T-cell (primary cell): ENCODE measurements at regions not wholly inside any gene's neighbourhood (a gene's known extent, or its start where the extent isn't known, plus 50 kb on each side); places are given as distances from the start of the nearest gene placed in this dataset.
"Not testable (repeated sequence)": the region's sequence is repeated elsewhere in the genome, so short reads cannot be mapped to it uniquely, and the experiment has no call there.

Experiments used
- ATAC-seq, 4 experiments: fragments of 200-7000 bp in 3 of 4; fragments of 150-1000 bp in 1 of 4; cut with Tn5 transposase; replicated peaks in 1 of 4; 1 replicate in 3 of 4; 2 replicates in 1 of 4; pipeline ENCODE4 v1.10.0; 2021; ENCODE audit warnings: moderate library complexity in 3 of 4, mild to moderate bottlenecking in 2 of 4, moderate number of reproducible peaks in 1 of 4
- CTCF ChIA-PET, 2 donors: fragments of 300-600 bp; sonication (Branson Sonifier 250); formaldehyde crosslinking; loops; one replicate each; lab custom pipeline; 2022; ENCODE audit warnings: antibody characterized with exemption in 2 of 2; lab: Charles Lee
- POLR2A ChIA-PET, 2 donors: fragments of 300-600 bp; sonication (Branson Sonifier 250); formaldehyde crosslinking; loops; one replicate each; lab custom pipeline; 2022; ENCODE audit warnings: antibody characterized with exemption in 2 of 2; lab: Charles Lee
- DNase-seq, 35 experiments: peaks; one replicate each; pipeline versions ENCODE4 v3.0.0 to v3.0.0-alpha.2; 2013 to 2023
- H3K27ac ChIP-seq: one replicate; pipeline ENCODE4 v1.5.1; 2013; ENCODE audit warnings: low read length
- H3K27me3 ChIP-seq, 2 experiments: replicated peaks in 1 of 2; 1 replicate in 1 of 2; 2 replicates in 1 of 2; pipeline versions ENCODE4 v1.6.1 to v1.7.0; 2013; ENCODE audit warnings: low read length in 1 of 2, mixed read lengths in 1 of 2; ENCODE audit not compliant: control insufficient read depth in 2 of 2, insufficient read depth in 2 of 2; ENCODE audit errors: extremely low read depth in 1 of 2
- H3K36me3 ChIP-seq, 2 donors: 1 replicate in 1 of 2; 2 replicates in 1 of 2; pipeline versions ENCODE4 v1.6.1 to v1.7.0; 2013; ENCODE audit warnings: low read length in 1 of 2; ENCODE audit not compliant: control insufficient read depth in 2 of 2, insufficient read depth in 1 of 2; ENCODE audit errors: extremely low read depth in 1 of 2
- H3K4me1 ChIP-seq, 2 experiments: 1 replicate in 1 of 2; 2 replicates in 1 of 2; pipeline versions ENCODE4 v1.6.1 to v1.7.0; 2013; ENCODE audit warnings: low read length in 2 of 2, mixed read lengths in 1 of 2; ENCODE audit not compliant: insufficient read depth in 2 of 2, control insufficient read depth in 1 of 2; ENCODE audit errors: extremely low read depth in 1 of 2
- H3K4me3 ChIP-seq, 2 donors: 1 replicate in 1 of 2; 2 replicates in 1 of 2; pipeline versions ENCODE4 v1.5.1 to v1.7.0; 2013; ENCODE audit warnings: mild to moderate bottlenecking in 2 of 2, low read length in 1 of 2, moderate library complexity in 1 of 2; ENCODE audit not compliant: control insufficient read depth in 1 of 2; ENCODE audit errors: extremely low read depth in 1 of 2
- H3K9me3 ChIP-seq: 2 replicates; pipeline ENCODE4 v1.7.0; 2013
- H3K27ac Mint-ChIP-seq, 2 donors: one replicate each; pipeline ENCODE4 v1.8.0; 2020 to 2021; ENCODE audit warnings: mild to moderate bottlenecking in 2 of 2, mixed read lengths in 2 of 2
- H3K27me3 Mint-ChIP-seq, 2 donors: one replicate each; pipeline ENCODE4 v1.8.0; 2021 to 2022; ENCODE audit warnings: mixed read lengths in 2 of 2
- H3K36me3 Mint-ChIP-seq: one replicate; pipeline ENCODE4 v1.8.0; 2021; ENCODE audit warnings: mixed read lengths
- H3K4me1 Mint-ChIP-seq, 3 donors: one replicate each; pipeline ENCODE4 v1.8.0; 2020 to 2022; ENCODE audit warnings: mixed read lengths in 3 of 3, mild to moderate bottlenecking in 1 of 3
- H3K4me3 Mint-ChIP-seq, 3 donors: one replicate each; pipeline ENCODE4 v1.8.0; 2020 to 2022; ENCODE audit warnings: mild to moderate bottlenecking in 3 of 3, mixed read lengths in 3 of 3, moderate library complexity in 3 of 3
- H3K9me3 Mint-ChIP-seq, 3 donors: one replicate each; pipeline ENCODE4 v1.8.0; 2020 to 2022; ENCODE audit warnings: mixed read lengths in 3 of 3
- WGBS: methylation state at CpG from one replicate; pipeline ENCODE4 v1.1.5; 2013; ENCODE audit warnings: missing lambda C conversion rate; ENCODE audit not compliant: insufficient coverage; 5-methylcytosine and 5-hydroxymethylcytosine counted together

DNA sequence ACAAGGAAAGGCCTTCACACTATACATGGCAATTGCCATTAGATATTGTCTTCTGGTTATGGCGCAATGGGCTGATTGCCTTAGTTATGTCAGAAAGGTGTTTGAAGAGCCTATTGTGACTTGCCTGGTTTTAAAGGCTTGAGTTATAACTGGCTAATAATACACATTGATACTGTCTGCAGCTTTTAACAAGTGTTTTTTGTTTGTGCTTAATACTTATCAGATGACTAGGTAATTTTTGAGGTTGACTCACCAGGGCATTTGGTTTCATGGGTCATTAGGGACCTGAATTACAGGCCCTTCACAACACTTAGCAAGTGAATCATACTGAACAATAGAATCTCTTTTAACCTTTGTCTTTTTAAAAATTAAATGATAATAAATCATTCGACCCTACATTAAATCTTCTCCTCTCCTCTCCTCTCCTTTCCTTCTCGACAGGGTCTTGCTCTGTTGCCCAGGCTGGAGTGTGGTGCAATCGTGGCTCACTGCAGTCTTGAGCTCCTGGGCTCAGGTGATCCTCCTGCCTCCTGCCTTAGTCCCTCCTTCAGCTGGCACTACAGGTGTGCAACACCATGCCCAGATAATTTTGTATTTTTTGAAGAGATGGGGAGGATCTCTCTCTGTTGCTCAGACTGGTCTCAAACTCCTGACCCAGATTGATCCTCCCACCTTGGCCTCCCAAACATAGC, 196.3 kb downstream of the JCAD start:
- no peaks in the 10 kb centered on the region for H3K36me3 ChIP-seq
- H3K9me3 ChIP-seq, result no peaks in the 10 kb centered on the region
- ChIA-PET POLR2A (no interaction called here), CTCF (no interaction called here)
- H3K4me1 ChIP-seq, result no peaks in the 10 kb centered on the region
- DNase-seq (no peak), ATAC-seq (no peak)
- H3K4me3 ChIP-seq, result no peak overlapping the region
- H3K27ac ChIP-seq, result no peak overlapping the region
- H3K27ac Mint-ChIP-seq, result no peak overlapping the region
- no peaks in the 10 kb centered on the region for H3K9me3 Mint-ChIP-seq
- H3K4me3 Mint-ChIP-seq, result no peak overlapping the region
- no peaks in the 10 kb centered on the region for H3K4me1 Mint-ChIP-seq
- no peaks in the 10 kb centered on the region for H3K27me3 ChIP-seq
- 80% methylated on average over 3 of the region's 4 CpGs for WGBS
- H3K36me3 Mint-ChIP-seq, result no peaks in the 10 kb centered on the region
- H3K27me3 Mint-ChIP-seq, result peaks cover 7% of the 10 kb centered on the region in 2 donors

DNA sequence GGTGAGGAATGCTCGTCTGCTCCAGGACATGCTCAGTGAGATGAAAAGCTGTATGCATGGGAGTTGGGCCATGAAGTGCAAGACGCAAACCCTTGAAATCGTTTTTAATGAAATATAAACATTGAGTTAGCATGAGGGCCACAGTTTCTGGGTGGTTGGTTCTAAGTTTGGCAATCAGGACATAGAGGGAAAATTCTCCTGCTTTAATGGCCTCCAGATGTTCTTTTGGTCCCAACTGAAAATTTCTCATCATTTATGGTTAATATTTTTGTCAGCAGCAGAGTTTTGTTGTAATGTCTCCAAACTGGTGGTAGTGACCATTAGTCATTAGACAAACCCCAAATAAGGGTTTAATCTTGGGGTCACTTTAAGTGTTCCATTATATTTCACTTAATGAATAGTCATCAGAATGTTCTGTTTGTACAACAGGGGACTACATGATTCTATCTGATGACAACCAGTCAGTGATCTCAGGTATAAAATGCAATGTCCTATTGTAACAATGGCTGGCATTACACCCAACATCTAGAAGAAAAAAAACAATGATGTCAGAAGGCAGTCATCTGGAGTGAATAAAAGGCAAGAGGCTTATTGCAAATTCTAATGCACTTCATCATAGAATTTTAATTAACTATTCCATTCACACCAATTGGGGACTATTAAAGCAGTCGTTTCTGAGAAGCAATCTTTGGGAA, 197.4 kb downstream of the JCAD start:
- H3K27ac ChIP-seq, result no peak overlapping the region
- no peak overlapping the region for H3K4me3 Mint-ChIP-seq
- H3K9me3 Mint-ChIP-seq, result no peaks in the 10 kb centered on the region
- no peak overlapping the region for H3K4me3 ChIP-seq
- ATAC-seq, result no peak
- peaks cover 9 to 12% of the 10 kb centered on the region in 2 donors for H3K27me3 Mint-ChIP-seq
- H3K4me1 ChIP-seq, result no peaks in the 10 kb centered on the region
- no peaks in the 10 kb centered on the region for H3K36me3 Mint-ChIP-seq
- H3K36me3 ChIP-seq, result no peaks in the 10 kb centered on the region
- ChIA-PET POLR2A (no interaction called here), CTCF (no interaction called here)
- H3K27me3 ChIP-seq, result no peaks in the 10 kb centered on the region
- 78% methylated on average over 3 of the region's 4 CpGs for WGBS
- DNase-seq, result no peak
- no peaks in the 10 kb centered on the region for H3K9me3 ChIP-seq
- H3K27ac Mint-ChIP-seq, result no peak overlapping the region
- H3K4me1 Mint-ChIP-seq, result no peaks in the 10 kb centered on the region

DNA sequence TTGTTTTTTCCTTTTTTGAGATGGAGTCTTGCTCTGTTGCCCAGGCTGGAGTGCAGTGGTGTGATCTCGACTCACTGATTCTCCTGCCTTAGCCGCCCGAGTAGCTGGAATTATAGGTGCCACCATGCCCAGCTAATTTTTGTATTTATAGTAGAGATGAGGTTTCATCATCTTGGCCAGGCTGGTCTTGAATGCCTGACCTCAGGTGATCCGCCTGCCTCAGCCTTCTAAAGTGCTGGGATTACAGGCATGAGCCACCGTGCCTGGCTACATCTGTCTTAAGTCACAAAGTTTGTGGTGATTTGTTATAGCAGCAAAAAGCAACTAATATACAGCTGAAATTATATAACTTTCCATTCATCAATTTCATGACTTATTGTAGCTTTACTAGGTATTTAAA, 198.2 kb downstream of the JCAD start:
- DNase-seq, H3K9me3 ChIP-seq, ATAC-seq, H3K36me3 ChIP-seq, H3K9me3 Mint-ChIP-seq, POLR2A ChIA-PET, H3K36me3 Mint-ChIP-seq, H3K4me1 Mint-ChIP-seq, H3K4me3 ChIP-seq, H3K27me3 ChIP-seq, H3K4me1 ChIP-seq, CTCF ChIA-PET, H3K27ac Mint-ChIP-seq, H3K4me3 Mint-ChIP-seq, H3K27ac ChIP-seq: not testable (repeated sequence)
- H3K27me3 Mint-ChIP-seq, result peaks cover 9 to 12% of the 10 kb centered on the region in 2 donors
- 93% methylated on average over 3 of the region's 5 CpGs for WGBS

DNA sequence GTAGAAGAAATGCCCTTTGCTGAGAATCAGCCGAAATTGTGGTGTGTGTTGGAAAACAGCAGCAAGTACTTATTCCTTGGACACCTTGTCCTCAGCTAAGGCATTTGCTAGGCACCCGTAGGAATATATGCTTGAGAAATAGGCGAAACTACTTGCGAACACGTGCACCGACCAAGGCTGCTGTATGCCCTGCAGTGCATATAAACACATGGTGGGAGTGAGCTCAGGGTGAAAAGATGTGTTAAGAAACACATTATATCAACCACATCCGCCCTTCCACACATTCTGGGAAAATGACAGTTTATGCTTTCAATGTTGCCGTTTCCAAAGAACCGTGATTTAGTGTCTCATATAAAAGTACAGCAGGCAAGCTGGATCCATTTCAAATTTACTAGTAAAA, 199.2 kb downstream of the JCAD start:
- POLR2A ChIA-PET, result no interaction called here
- H3K27me3 Mint-ChIP-seq, result peaks cover 9 to 12% of the 10 kb centered on the region in 2 donors

DNA sequence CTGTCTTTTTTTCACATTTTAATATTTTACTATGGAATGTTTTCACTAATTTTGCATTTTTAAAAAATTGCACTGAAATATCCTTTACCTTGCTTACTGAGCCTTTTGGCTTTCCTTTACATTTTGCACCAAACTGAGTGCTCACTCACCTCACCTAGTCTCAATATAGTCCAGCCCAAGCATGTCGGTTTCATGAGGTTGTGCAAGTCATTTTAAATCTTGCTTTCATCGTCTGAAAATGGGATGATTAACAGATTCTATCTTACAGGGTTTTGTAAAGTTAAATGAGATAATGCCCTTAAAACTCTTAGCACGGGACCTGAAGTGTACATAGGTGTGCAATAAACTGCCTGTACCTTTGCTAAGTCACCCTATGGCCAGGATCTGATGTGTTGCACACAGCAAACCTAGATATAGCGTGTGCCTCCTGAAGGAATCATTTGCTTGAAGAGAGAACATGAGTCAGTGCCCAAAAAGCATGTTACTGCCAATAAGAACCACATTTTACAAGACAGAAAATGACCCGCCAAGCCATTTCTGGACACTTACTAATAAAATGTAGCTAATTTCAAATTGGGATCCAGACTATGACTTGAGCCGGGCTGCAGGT, 199.8 kb downstream of the JCAD start:
- no peak overlapping the region for H3K27ac Mint-ChIP-seq
- ATAC-seq, result no peak

More for the DNA sequence above, 199.2 kb downstream of the JCAD start:
- Histone ChIP-seq H3K27ac (no peak overlapping the region), H3K36me3 (no peaks in the 10 kb centered on the region), H3K9me3 (no peaks in the 10 kb centered on the region), H3K4me1 (no peaks in the 10 kb centered on the region), H3K27me3 (no peaks in the 10 kb centered on the region), H3K4me3 (no peak overlapping the region)
- no peaks in the 10 kb centered on the region for H3K36me3 Mint-ChIP-seq
- no peaks in the 10 kb centered on the region for H3K9me3 Mint-ChIP-seq
- CTCF ChIA-PET, result interaction anchor here in 1 of 2 donors (0.6 kb wide), 1 partner anchor 52 kb away, joined by 3 read pairs; no protein-coding TSS in a partner anchor
- DNase-seq, result no peak
- WGBS, result 85% methylated on average over 2 of the region's 9 CpGs
- ATAC-seq, result no peak
- no peaks in the 10 kb centered on the region for H3K4me1 Mint-ChIP-seq
- H3K27ac Mint-ChIP-seq, result no peak overlapping the region
- no peak overlapping the region for H3K4me3 Mint-ChIP-seq

DNA sequence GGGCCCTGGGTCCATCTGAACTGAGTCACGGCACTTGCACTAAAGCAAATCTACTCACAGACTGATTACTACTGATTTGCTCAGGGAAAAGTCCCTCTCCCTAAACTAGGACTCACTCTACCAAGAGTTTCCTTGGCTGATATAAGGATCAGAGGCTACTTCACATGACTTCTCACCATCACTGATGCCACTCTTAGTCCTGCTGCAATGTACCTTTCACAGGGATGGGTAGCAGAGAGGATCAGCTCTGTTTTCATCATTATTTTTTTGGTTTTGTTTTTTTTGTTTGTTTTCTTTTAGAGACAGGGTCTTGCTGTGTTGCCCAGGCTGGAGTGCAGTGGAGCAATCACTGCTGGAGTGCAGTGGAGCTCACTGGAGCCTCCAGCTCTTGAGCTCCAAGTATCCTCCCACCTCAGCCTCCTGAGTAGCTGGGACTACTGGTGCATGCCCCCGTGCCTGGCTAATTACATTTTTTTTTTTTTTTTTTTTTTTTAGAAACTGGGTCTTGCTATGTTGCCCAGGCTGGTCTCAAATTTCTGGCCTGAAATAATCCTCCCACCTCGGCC, 200.6 kb downstream of the JCAD start:
- 71% methylated on average over 2 of the region's 3 CpGs for WGBS
- no peaks in the 10 kb centered on the region for H3K4me1 ChIP-seq
- POLR2A ChIA-PET, result interaction anchor here in 1 of 2 donors (0.6 kb wide), 1 partner anchor 428 kb away, joined by 7 read pairs; no protein-coding TSS in a partner anchor
- H3K27ac ChIP-seq, result no peak overlapping the region
- DNase-seq (no peak), ATAC-seq (no peak)
- no peak overlapping the region for H3K4me3 ChIP-seq
- CTCF ChIA-PET, result interaction anchor here in 1 of 2 donors (0.6 kb wide), 1 partner anchor 490 kb away, joined by 6 read pairs; no protein-coding TSS in a partner anchor
- Mint-ChIP-seq H3K4me1 (no peaks in the 10 kb centered on the region), H3K27ac (no peak overlapping the region), H3K9me3 (no peaks in the 10 kb centered on the region), H3K27me3 (peaks cover 9 to 12% of the 10 kb centered on the region in 2 donors), H3K4me3 (no peak overlapping the region), H3K36me3 (no peaks in the 10 kb centered on the region)
- no peaks in the 10 kb centered on the region for H3K27me3 ChIP-seq
- no peaks in the 10 kb centered on the region for H3K9me3 ChIP-seq
- no peaks in the 10 kb centered on the region for H3K36me3 ChIP-seq

More for the DNA sequence above, 199.8 kb downstream of the JCAD start:
- no peaks in the 10 kb centered on the region for H3K9me3 Mint-ChIP-seq
- peaks cover 9 to 12% of the 10 kb centered on the region in 2 donors for H3K27me3 Mint-ChIP-seq
- 89% methylated on average over 3 of the region's 6 CpGs for WGBS
- no peak overlapping the region for H3K4me3 Mint-ChIP-seq
- no peaks in the 10 kb centered on the region for H3K4me1 Mint-ChIP-seq
- ChIA-PET CTCF (no interaction called here), POLR2A (no interaction called here)
- Histone ChIP-seq H3K4me1 (no peaks in the 10 kb centered on the region), H3K27ac (no peak overlapping the region), H3K4me3 (no peak overlapping the region), H3K27me3 (no peaks in the 10 kb centered on the region), H3K36me3 (no peaks in the 10 kb centered on the region), H3K9me3 (no peaks in the 10 kb centered on the region)
- no peak for DNase-seq
- no peaks in the 10 kb centered on the region for H3K36me3 Mint-ChIP-seq
